UCSD-AML1 (cell line): ENCODE measurements at regions not wholly inside any gene's neighbourhood (a gene's known extent, or its start where the extent isn't known, plus 50 kb on each side); places are given as distances from the start of the nearest gene placed in this dataset.
A peak's percentile ranks its signal among the peaks of the same experiment; 100 is the strongest.

ENCODE experiments used
- DNase-seq: peaks from one replicate; lab custom pipeline; 2025; ENCODE audit not compliant: unreplicated experiment; lab: John Stamatoyannopoulos, UW

DNA sequence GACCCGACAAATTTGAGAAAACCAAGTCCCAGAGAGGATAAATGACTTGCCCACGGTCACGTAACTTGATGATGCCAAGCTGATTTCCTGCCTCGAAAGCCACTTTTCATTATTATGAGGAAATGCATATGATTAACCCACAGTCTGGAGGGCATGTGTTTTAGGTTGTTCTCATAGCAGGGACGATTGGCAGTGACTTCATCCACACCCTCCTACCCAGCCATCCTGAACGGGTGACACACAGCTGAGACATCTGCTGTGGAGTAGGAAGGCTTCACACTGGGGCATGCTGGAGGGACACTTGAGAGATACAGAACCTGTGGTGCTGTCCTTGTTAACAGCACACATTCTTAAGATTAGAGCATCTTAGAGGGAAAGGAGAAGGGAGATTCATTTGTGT lies 65.4 kb upstream of the WDFY2 start:
- no peak for DNase-seq

DNA sequence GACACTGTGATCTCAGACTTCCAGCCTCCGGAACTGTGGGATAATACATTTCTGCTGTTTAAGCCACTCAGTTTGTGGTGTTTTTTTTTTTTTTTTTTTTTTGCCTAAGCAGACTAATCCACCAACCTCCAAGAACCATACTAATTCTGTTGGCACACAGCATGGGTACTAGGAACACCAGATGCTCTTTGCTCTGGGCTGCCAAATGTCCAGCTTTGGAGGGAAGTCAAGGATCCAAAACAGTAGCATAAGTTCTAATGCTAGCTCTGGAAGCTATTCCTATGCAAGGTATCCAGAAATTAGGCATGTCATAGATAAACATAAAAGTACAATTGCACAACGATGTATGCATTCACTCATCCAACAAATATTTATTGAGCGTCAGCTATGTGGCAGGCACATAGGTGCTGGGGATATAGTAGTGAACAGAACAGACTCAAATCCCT lies 64.5 kb upstream of the WDFY2 start:
- no peak for DNase-seq

DNA sequence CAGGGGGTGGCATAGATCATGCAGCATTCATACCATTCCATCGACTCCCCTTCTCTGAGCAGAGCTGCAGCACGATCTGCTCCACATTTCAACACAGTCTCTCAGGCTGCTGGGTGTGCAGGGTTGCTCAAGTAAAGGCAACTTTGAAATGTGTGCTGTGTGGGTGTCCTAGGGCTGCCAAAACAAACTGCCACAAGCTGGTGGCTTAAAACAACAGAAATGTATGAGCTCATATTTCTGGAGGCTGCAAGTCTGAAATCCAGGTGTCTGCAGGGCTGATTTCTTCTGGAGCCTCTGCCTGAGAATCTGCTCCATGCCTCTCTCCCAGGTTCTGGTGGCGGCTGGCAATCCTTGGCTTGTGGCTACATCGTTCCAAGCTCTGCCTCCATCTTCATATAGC lies 63.7 kb upstream of the WDFY2 start:
- DNase-seq: no peak

GRCh38 chr13:51523082-51523518 lies 61.2 kb upstream of the WDFY2 start:
- DNase-seq: peak; percentile 72

GRCh38 chr13:51524312-51524711 lies 60.0 kb upstream of the WDFY2 start:
- no peak for DNase-seq

DNA sequence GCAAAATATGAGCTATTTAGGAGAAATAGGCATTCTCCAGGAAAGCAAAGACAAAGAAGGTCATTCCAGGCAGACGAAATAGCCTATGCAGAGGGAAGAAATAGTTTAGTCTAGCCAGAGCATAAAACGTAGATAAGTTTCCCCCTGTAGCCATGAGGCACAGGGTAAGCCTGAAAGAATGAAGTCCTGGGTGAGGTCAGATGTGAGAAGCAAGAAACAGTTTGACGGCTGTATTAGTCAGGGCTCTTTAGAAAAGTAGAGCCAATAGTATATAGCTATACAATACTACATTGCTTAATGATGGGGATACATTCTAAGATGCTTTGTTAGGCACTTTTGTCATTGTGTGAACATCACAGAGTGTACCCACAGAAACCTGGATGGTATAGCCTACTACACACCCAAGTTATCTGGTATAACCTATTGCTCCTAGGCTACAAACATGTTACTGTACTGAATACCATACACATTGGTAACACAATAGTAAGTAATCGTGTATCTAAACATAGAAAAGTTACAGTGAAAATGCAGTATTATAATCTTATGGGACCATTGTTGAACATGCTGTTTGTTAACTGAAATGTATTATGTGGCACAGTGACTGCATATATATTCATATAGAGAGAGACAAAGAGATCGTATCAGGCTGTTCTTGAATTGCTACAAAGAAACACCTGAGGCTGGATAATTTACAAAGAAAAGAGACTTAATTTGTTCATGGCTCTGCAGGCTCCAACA lies 59.3 kb upstream of the WDFY2 start:
- DNase-seq: no peak

DNA sequence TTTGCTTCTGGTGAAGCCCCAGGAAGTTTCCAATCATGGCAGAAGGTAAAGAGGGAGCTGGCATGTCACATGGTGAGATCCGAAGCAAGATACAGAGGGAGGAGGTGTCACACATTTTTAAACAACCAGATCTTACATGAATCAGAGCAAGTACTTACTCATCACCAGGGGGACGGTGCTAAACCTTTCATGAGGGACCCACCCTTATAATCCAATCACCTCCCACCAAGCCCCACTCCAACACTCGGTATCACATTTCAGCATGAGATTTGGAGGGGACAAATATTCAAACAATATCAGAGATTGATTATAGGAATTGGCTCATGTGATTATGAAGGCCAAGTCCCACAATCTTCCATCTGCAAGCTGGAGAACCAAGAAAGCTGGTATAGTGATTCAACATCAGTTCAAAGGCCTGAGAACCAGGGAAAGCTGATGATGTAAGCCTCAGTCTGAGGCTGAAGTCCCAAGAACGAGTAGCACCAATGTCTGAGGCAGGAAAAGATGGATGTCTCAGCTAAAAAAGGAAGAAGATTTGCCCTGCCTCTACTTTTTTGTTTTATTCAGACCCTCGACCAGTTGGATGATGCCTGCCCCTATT lies 58.6 kb upstream of the WDFY2 start:
- DNase-seq: no peak

- DNase-seq: no peak
Observed at GRCh38 chr13:51526202-51526601, 58.1 kb upstream of the WDFY2 start.

DNA sequence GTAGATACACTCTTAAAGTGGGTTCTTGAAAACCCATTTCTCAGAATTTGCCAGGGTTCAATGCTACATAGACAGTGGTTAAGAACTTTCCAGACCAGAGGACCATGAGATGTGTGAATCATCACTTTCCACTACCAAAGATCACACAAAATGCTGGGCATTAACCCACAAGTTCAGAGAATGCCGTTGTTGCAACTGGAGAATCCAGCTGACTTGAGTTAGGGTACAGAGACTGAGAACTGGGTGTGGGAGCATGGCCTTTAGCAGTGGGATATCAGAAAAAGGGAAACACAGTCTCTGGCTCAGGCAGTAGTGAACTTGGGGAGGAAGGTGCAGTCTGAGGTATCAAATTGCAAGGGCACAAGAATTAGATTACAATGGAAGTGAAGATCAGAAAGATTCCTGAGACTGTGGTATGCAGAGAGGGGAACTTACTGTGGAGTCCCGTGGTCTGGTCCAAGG lies 51.5 kb upstream of the WDFY2 start:
- no peak for DNase-seq

DNA sequence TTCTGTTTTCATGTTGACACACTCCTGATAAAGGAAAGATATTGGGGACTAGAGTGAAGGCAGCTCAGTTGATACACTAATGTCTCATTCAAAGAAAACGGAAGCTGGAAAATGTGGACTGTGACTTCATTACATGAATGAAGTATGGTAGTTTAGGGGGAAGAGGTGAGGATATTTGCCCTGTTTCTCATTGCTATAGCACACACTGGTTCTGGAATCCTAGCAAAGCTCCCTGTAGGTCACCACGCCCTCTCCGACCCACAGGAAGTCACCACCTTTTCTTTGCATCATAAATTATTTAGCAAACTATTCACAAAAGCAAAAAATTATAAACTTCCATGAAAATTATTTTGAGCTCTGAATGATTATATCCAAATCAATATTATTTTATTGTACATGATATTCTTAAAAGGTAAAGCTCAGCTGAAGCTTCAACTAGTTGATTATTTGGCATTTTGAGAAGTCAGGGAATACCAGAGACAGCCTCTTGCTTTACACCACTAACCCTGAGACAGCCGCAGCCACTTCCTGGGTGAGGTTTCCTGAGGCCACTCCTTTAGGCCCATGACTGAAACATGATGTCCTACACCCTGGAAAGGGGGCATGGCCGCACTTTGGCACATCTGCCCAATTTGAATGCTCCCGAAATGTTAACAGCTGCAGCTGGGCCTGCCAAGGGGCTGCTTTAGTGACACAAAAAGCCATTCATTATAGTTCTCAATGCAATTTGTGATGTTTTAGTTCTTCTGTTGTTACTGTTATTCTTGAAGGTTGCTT lies 50.0 kb upstream of the WDFY2 start:
- peak; percentile 60 for DNase-seq
